Breast epithelium (tissue), 4 donors: ENCODE measurements at regions not wholly inside any gene's neighbourhood (a gene's known extent, or its start where the extent isn't known, plus 50 kb on each side); places are given as distances from the start of the nearest gene placed in this dataset.

Experiments
- DNase-seq, 2 donors: peaks; one replicate each; pipeline ENCODE4 v3.0.0-alpha.2; 2019; ENCODE audit warnings: low spot score in 2 of 2
- H3K27ac ChIP-seq, 2 donors: fragments of 200-600 bp; sonication (generic) in 1 of 2; one replicate each; pipeline ENCODE4 v1.5.1; 2016 to 2019; ENCODE audit warnings: mild to moderate bottlenecking in 1 of 2
- H3K27me3 ChIP-seq, 2 donors: fragments of 200-600 bp; sonication (generic) in 1 of 2; one replicate each; pipeline versions ENCODE4 v1.5.1 to v1.6.0; 2017 to 2019; ENCODE audit warnings: control low read depth in 1 of 2, mild to moderate bottlenecking in 1 of 2
- H3K36me3 ChIP-seq: fragments of 200-600 bp; one replicate; pipeline ENCODE4 v1.5.1; 2019
- H3K4me1 ChIP-seq, 2 donors: fragments of 200-600 bp; sonication (generic); one replicate each; pipeline ENCODE4 v1.5.1; 2016 to 2019; ENCODE audit warnings: control low read depth in 1 of 2
- H3K4me3 ChIP-seq, 3 donors: fragments of 200-600 bp; sonication (generic); 1 replicate in 2 of 3; 2 replicates in 1 of 3; pipeline ENCODE4 v1.5.1; 2016 to 2019; ENCODE audit warnings: mild to moderate bottlenecking in 3 of 3, moderate library complexity in 2 of 3
- H3K9me3 ChIP-seq, 2 donors: fragments of 200-600 bp; sonication (generic) in 1 of 2; one replicate each; pipeline ENCODE4 v1.5.1; 2016 to 2019; ENCODE audit warnings: control low read depth in 1 of 2
- POLR2A ChIP-seq: fragments of 450-650 bp; IDR thresholded peaks from one replicate; pipeline ENCODE4 v1.6.1; 2016; ENCODE audit warnings: antibody characterized with exemption, mild to moderate bottlenecking, moderate library complexity
- POLR2AphosphoS5 ChIP-seq, 3 donors: sonication (generic); formaldehyde crosslinking; IDR thresholded peaks; one replicate each; pipeline ENCODE4 v1.6.1; 2017; ENCODE audit warnings: antibody characterized with exemption in 3 of 3
- intact Hi-C: fragments of 100-400 bp; cut with DNase I; formaldehyde crosslinking; loops from one replicate; pipeline ENCODE4 v1.15.1; 2023; ENCODE audit warnings: low total_unique reads
- TF ChIP-seq, protein P1 (sequence below), 3 donors: fragments of 450-650 bp; IDR thresholded peaks; one replicate each; pipeline ENCODE4 v1.5.1; 2016 to 2017; ENCODE audit warnings: antibody characterized with exemption in 3 of 3, mild to moderate bottlenecking in 3 of 3, moderate library complexity in 3 of 3

DNA sequence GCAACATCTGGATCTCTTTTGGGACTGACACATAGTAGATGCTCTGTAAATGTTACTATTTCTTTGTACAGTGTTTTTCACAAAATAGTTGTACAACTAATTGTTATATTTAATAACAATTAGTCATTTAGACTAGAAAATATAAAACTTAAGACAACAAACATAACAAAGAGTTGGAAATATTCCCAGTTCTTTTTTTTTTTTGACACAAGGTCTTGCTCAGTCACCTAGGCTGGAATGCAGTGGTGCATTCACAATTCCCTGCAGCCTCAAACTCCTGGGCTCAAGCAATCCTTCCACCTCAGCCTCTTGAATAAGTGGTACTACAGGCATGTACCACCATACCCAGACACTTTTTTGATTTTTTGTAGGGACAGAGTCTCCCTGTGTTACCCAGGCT is 105.8 kb downstream of the UTRN start:
- no peaks in the 10 kb centered on the region for H3K9me3 ChIP-seq
- intact Hi-C loops, result no loop called here
- H3K36me3 ChIP-seq, result no peaks in the 10 kb centered on the region
- DNase-seq, result no peak
- H3K27ac ChIP-seq, result no peak overlapping the region
- TF ChIP-seq POLR2A (no peak), POLR2AphosphoS5 (IDR thresholded peaks at IDR 0.05) (no peak)
- TF ChIP-seq, protein P1, sequence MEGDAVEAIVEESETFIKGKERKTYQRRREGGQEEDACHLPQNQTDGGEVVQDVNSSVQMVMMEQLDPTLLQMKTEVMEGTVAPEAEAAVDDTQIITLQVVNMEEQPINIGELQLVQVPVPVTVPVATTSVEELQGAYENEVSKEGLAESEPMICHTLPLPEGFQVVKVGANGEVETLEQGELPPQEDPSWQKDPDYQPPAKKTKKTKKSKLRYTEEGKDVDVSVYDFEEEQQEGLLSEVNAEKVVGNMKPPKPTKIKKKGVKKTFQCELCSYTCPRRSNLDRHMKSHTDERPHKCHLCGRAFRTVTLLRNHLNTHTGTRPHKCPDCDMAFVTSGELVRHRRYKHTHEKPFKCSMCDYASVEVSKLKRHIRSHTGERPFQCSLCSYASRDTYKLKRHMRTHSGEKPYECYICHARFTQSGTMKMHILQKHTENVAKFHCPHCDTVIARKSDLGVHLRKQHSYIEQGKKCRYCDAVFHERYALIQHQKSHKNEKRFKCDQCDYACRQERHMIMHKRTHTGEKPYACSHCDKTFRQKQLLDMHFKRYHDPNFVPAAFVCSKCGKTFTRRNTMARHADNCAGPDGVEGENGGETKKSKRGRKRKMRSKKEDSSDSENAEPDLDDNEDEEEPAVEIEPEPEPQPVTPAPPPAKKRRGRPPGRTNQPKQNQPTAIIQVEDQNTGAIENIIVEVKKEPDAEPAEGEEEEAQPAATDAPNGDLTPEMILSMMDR (IDR thresholded peaks at IDR 0.05), result no peak
- no peaks in the 10 kb centered on the region for H3K4me1 ChIP-seq
- H3K4me3 ChIP-seq, result no peak overlapping the region
- H3K27me3 ChIP-seq, result no peaks in the 10 kb centered on the region

DNA sequence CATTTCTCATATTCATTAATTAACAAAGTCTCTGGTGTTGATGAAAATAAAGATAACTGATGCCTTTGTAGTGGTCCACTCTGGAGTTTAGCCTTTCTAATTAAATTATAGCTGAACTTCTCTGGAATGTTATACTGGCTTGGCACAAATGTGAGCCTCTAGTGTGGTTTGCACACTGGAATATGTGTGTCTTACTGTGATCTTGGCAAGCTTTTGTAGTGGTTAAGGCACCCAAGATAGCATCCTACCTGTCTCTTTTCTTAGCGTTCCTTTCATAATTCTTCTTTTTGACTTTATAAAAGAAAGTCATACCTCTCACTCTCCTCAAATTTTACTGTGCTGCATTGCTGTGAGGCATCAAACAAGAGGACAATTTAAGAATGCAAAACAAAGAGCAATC is 107.4 kb downstream of the UTRN start:
- intact Hi-C loops, result no loop called here
- TF ChIP-seq, protein P1 (IDR thresholded peaks at IDR 0.05), result no peak
- no peak for TF ChIP-seq POLR2AphosphoS5 (IDR thresholded peaks at IDR 0.05)
- TF ChIP-seq POLR2A, result no peak
- H3K4me1 ChIP-seq, result no peaks in the 10 kb centered on the region
- no peak overlapping the region for H3K27ac ChIP-seq
- H3K4me3 ChIP-seq, result no peak overlapping the region
- no peaks in the 10 kb centered on the region for H3K36me3 ChIP-seq
- H3K9me3 ChIP-seq, result no peaks in the 10 kb centered on the region
- H3K27me3 ChIP-seq, result no peaks in the 10 kb centered on the region
- DNase-seq, result no peak

DNA sequence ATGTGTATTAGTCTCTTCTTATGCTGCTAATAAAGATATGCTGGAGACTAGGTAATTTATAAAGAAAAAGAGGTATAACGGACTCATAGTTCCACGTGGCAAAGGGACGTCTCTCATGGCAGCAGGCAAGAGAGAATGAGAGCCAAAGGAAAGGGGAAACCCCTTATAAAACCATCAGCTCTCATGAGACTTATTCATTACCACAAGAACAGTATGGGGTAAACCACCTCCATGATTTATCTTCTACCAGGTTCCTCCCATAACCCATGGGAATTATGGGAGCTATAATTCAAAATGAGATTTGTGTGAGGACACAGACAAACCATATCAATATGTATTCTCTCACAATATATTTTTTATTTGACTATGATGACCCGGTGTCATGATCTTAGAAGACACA is 109.1 kb downstream of the UTRN start:
- Histone ChIP-seq H3K4me1 (no peaks in the 10 kb centered on the region), H3K27me3 (no peaks in the 10 kb centered on the region), H3K27ac (no peak overlapping the region), H3K9me3 (peaks cover 10% of the 10 kb centered on the region in 2 donors), H3K36me3 (no peaks in the 10 kb centered on the region), H3K4me3 (no peak overlapping the region)
- DNase-seq, result no peak
- TF ChIP-seq POLR2A, result no peak
- TF ChIP-seq, protein P1 (IDR thresholded peaks at IDR 0.05), result no peak
- no peak for TF ChIP-seq POLR2AphosphoS5 (IDR thresholded peaks at IDR 0.05)
- intact Hi-C loops, result no loop called here

DNA sequence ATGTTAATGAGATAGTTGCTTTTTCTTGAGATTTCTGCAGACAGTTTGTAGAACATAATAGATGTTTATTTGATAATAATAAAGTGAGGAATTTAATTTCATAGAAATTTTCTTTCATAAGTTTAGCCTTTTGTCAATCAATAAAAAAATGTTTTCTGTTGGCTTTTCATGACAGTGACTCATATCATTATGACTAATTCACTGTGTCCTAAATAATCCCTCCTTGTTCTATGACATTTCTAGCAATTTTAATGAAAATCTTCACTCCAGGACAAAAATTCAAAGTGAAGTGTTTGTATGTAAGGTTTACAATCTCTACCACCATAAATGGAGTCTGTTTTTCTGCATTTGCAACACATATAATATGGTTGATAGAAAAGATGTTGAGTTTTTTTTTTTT is 109.9 kb downstream of the UTRN start:
- TF ChIP-seq, protein P1 (IDR thresholded peaks at IDR 0.05), result no peak
- no peak for TF ChIP-seq POLR2A
- TF ChIP-seq POLR2AphosphoS5 (IDR thresholded peaks at IDR 0.05), result no peak
- Histone ChIP-seq H3K4me3 (no peak overlapping the region), H3K36me3 (no peaks in the 10 kb centered on the region), H3K9me3 (peaks cover 10% of the 10 kb centered on the region in 2 donors), H3K4me1 (no peaks in the 10 kb centered on the region), H3K27me3 (no peaks in the 10 kb centered on the region), H3K27ac (no peak overlapping the region)
- DNase-seq, result no peak
- intact Hi-C loops, result no loop called here

DNA sequence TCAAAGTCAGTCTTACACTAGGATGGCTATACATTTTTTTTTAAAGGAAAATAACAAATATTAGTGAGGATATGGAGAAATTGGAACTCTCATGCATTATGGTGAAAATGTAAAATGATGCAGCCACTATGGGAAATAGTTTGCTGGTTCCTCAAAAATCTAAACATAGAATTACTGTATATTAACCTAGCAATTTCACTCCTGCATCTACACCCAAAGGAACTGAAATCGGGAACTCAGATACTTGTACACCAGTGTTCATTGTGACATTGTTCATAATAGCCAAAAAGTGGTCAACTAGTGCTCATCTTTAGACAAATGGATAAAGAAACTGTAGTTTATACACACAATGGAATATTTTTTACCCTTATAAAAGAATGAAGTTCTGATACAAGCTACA is 110.7 kb downstream of the UTRN start:
- no peaks in the 10 kb centered on the region for H3K36me3 ChIP-seq
- H3K4me3 ChIP-seq, result no peak overlapping the region
- intact Hi-C loops, result no loop called here
- H3K4me1 ChIP-seq, result no peaks in the 10 kb centered on the region
- no peak overlapping the region for H3K27ac ChIP-seq
- no peak for DNase-seq
- no peaks in the 10 kb centered on the region for H3K27me3 ChIP-seq
- peaks cover 10% of the 10 kb centered on the region in 2 donors for H3K9me3 ChIP-seq
- TF ChIP-seq POLR2AphosphoS5 (IDR thresholded peaks at IDR 0.05) (no peak), POLR2A (no peak)
- TF ChIP-seq, protein P1 (IDR thresholded peaks at IDR 0.05), result no peak
